HFF-Myc (cell line): ENCODE measurements at regions not wholly inside any gene's neighbourhood (a gene's known extent, or its start where the extent isn't known, plus 50 kb on each side); places are given as distances from the start of the nearest gene placed in this dataset.

Experiments used
- DNase-seq: peaks from one replicate; pipeline ENCODE4 v3.0.0-alpha.2; 2011; ENCODE audit warnings: low read depth; ENCODE audit errors: extremely low read depth
- H3K4me3 ChIP-seq: replicated peaks from 2 replicates; pipeline ENCODE4 v1.5.1; 2011; ENCODE audit warnings: low read depth, mild to moderate bottlenecking, control low read depth, low read length
- TF ChIP-seq, protein P1 (sequence below): IDR thresholded peaks from 2 replicates; pipeline ENCODE4 v1.5.1; 2012; ENCODE audit warnings: mild to moderate bottlenecking, low read depth, low read length, control low read depth; ENCODE audit errors: missing control alignments

DNA sequence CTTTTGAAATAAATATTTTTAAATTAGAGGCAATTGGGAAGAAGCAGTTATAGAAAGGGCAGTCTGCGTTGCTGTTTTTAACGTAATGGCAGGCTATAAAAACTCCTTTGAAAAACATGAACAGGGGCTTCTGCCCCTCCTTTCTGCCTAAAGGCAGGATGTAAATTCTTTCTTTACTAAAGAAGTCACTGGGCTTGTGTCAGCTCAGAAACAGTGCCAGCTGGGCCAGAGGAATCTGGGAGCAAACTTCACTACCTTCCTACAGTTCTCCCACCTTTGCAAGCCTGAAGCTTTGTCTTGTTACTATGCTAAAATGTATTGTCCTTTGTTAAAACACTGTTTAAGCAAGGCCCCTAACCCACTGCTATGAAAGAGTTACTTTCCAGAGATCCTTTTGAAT lies 1664.8 kb downstream of the RPA4 start:
- no peak for DNase-seq
- TF ChIP-seq, protein P1, sequence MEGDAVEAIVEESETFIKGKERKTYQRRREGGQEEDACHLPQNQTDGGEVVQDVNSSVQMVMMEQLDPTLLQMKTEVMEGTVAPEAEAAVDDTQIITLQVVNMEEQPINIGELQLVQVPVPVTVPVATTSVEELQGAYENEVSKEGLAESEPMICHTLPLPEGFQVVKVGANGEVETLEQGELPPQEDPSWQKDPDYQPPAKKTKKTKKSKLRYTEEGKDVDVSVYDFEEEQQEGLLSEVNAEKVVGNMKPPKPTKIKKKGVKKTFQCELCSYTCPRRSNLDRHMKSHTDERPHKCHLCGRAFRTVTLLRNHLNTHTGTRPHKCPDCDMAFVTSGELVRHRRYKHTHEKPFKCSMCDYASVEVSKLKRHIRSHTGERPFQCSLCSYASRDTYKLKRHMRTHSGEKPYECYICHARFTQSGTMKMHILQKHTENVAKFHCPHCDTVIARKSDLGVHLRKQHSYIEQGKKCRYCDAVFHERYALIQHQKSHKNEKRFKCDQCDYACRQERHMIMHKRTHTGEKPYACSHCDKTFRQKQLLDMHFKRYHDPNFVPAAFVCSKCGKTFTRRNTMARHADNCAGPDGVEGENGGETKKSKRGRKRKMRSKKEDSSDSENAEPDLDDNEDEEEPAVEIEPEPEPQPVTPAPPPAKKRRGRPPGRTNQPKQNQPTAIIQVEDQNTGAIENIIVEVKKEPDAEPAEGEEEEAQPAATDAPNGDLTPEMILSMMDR = no peak
- no peak overlapping the region for H3K4me3 ChIP-seq

DNA sequence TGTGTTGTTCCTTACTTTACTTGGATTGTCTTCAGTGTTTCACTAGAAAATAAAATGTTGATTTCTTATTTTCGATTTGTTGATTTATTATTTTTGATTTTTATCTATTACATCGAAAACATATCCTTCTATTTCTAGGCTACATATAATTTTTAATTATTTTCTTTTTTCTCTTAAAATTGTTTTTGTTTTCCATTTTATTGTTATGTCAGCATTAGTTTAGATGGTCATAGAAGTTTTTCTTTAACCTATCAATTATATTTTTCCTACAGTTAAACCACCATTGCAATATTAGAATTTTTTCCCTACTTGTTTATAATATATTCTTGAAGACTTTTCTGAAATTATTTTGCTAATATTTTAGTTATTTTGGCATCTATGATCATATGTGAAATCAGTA lies 1685.1 kb downstream of the RPA4 start:
- H3K4me3 ChIP-seq = no peak overlapping the region
- no peak for DNase-seq
- TF ChIP-seq, protein P1 = no peak

DNA sequence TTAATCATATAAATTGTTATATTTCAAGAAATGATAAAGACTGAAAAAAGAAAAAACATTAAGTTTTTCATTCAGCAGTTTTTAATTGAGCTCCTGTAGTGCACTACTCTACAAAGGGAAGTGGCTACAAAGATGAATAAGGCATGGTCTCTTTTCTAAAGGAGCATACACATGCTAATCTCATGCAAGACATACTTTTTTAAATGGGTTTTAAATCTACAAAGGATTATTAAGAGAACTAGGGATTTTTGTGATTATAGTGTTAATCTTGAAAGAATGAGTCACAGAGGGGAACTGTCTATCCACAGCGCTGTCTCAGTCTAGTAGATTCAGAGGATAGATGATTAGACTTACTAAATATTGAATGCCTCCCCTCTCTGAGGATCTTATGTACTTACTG lies 1722.2 kb downstream of the RPA4 start:
- H3K4me3 ChIP-seq = no peak overlapping the region
- no peak for DNase-seq
- TF ChIP-seq, protein P1 = no peak

DNA sequence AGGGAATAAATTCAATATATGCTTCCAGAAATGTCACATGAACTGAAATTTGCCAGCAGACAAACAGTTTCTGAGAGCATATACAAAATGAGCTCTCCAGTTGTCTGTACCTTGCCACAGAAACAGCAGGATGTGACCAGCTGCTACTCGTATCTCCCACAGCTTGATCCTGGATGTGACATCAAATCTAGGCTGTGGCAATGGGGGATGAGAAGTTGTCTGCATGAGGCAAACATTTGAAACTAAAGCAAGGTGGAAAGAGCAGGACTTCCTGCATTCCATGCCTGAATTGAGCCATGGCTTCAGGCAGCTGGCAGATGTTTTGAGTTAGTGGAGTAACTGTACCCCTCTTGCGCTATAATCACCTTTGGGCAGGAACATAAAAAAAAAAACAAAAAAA lies 1724.0 kb downstream of the RPA4 start:
- TF ChIP-seq, protein P1 = no peak
- no peak overlapping the region for H3K4me3 ChIP-seq
- DNase-seq = no peak

DNA sequence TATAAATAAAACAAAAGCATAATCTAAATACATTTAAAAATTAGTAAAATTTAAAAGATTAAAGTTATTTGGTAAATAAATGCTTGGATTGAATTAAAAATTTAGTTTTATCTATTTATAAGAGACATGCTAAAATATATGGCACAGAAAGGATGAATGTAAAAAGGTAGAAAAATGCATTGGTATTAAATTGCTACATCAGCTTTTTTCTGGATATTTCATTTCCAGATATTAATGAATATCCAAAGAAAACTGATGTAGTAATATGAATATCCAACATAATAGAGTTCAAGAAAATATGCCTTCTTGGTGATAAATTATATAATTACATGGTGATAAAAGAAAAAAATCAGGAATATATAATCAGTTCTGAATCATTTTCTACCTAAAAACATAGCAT lies 1743.9 kb downstream of the RPA4 start:
- TF ChIP-seq, protein P1 = no peak
- no peak for DNase-seq
- no peak overlapping the region for H3K4me3 ChIP-seq

DNA sequence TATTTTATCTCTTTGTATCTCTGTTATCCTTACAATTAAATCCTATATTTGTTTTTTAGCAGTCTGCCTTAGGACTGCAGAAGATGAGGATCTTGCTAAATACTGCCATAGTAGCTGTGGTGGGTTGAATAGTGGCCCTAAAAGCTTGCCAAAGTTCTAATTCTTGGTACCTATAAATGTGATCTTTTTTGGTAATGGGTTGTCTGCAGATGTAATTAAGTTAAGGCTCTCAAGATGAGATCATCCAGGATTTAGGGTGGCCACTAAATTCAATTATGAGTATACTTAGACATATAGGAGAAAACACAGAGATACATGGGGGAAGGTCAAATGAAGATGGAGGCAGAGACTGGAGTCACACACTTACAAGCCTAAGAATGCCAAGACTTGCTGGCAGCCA lies 1753.7 kb downstream of the RPA4 start:
- no peak overlapping the region for H3K4me3 ChIP-seq
- TF ChIP-seq, protein P1 = no peak
- DNase-seq = no peak

DNA sequence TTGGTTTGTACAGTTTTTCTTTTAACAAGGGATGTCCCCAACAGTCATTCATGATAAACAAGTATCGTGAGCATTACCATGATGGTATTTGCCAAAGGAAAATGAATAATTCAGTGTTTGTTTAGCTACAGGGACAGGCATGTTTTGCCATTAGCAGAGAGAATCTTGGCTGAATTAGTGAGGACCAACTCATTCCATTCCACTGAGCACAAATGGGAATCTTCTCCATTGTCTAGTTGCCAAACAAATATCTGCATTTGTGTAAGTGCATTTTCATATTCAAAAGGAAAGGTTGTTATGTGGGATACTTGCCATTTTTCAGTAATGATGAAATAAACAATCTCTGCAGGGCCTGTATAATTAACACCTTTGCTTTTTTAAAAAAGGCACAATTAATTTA lies 1762.6 kb downstream of the RPA4 start:
- DNase-seq = no peak
- TF ChIP-seq, protein P1 = no peak
- no peak overlapping the region for H3K4me3 ChIP-seq
